ENCODE measurements at regions not wholly inside any gene's neighbourhood (a gene's known extent, or its start where the extent isn't known, plus 50 kb on each side); places are given as distances from the start of the nearest gene placed in this dataset.

- TF ChIP-seq ARID5B (CRISPR knock-in tag; IDR thresholded peaks at IDR 0.05) (no peak), ZFP41 (CRISPR knock-in tag; IDR thresholded peaks at IDR 0.05; ENCODE audit: borderline replicate concordance) (no peak), THAP9 (CRISPR knock-in tag; IDR thresholded peaks at IDR 0.05; ENCODE audit: borderline replicate concordance) (no peak), SMAD3 (CRISPR knock-in tag; IDR thresholded peaks at IDR 0.05) (no peak)
Measured at GRCh38 chr10:110392121-110392520, 87.4 kb upstream of the SMNDC1 start (continued).

- Histone ChIP-seq H3K9me3 (ENCODE audit: low read length) (no peaks in the 10 kb centered on the region), H3K27me3 (ENCODE audit: control insufficient read depth in 1 of 2, insufficient read depth in 2 of 2, low read length in 2 of 2) (peaks cover 0 to 14% of the 10 kb centered on the region in 2 experiments; a peak in 1 of 5 replicates), H2AFZ (ENCODE audit: low read length) (no peak overlapping the region), H3K27ac (ENCODE audit: extremely low read length, insufficient read depth, low read length) (no peak overlapping the region), H4K20me1 (ENCODE audit: insufficient read depth, low read length) (no peaks in the 10 kb centered on the region), H3K4me1 (ENCODE audit: insufficient read depth, low read length) (peaks cover 20% of the 10 kb centered on the region), H3K9ac (ENCODE audit: insufficient read depth, low read depth, low read length) (no peak overlapping the region), H3K4me2 (ENCODE audit: low read depth, low read length) (no peak overlapping the region), H3K79me2 (ENCODE audit: insufficient read depth, low read length) (no peaks in the 10 kb centered on the region), H3K4me3 (replicated peaks in 1 of 3; ENCODE audit: insufficient read depth in 1 of 3, low read depth in 2 of 3, low read length in 3 of 3) (no peak overlapping the region), H3K36me3 (replicated peaks in 1 of 2; ENCODE audit: control insufficient read depth in 1 of 2, insufficient read depth in 2 of 2, low read length in 2 of 2) (no peaks in the 10 kb centered on the region)
- in situ Hi-C loops (cut with HindIII; ENCODE audit: extremely low pct_ligation_motif_present, low pct_unique_long_range_greater_than_20kb) = no loop called here
- FAIRE-seq (no peak), DNase-seq (ENCODE audit: low spot score) (no peak), ATAC-seq (no peak)
- POLR2A ChIA-PET = no interaction called here
- BruUV-seq (replicated peaks) = no TSS peak
- TF ChIP-seq MYNN (CRISPR knock-in tag; IDR thresholded peaks at IDR 0.05; ENCODE audit: low read depth) (no peak), HDAC6 (IDR thresholded peaks at IDR 0.05; ENCODE audit: low read depth, low read length) (no peak), SP140L (CRISPR knock-in tag; IDR thresholded peaks at IDR 0.05; ENCODE audit: borderline replicate concordance) (no peak)
- 44% methylated on average over 15 of the region's 19 CpGs for WGBS (ENCODE audit: low lambda C conversion rate)
- CTCF ChIA-PET (ENCODE audit: low intra/inter-chr PET ratio, low total read pairs) = no interaction called here
- intact Hi-C loops (cut with micrococcal nuclease; ENCODE audit: unreplicated experiment) = no loop called here
Measured at GRCh38 chr10:110392868-110393740, 88.4 kb upstream of the SMNDC1 start.

Measured in HepG2 (cell line).